ENCODE measurements at regions not wholly inside any gene's neighbourhood (a gene's known extent, or its start where the extent isn't known, plus 50 kb on each side); places are given as distances from the start of the nearest gene placed in this dataset.

DNA sequence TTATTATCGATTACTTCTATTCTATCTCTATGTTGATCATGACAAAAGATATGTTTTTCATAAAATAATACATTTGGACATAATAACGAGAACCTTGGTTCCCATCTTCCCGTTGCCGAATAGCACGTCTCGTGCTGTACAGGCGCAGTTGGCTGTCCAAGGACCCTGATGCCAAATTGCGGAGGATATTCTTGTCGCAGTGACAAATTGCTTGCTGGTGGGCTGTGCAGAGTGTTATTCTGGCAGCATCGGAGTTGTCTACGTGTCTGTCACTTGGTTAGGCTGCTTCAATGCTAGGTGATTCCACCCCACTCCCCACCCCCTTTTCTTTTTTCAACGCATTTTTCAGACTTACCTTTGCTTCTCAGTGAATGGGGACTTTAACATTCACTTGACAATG is 546.8 kb downstream of the PRKD1 start:
- TF ChIP-seq, protein P1, sequence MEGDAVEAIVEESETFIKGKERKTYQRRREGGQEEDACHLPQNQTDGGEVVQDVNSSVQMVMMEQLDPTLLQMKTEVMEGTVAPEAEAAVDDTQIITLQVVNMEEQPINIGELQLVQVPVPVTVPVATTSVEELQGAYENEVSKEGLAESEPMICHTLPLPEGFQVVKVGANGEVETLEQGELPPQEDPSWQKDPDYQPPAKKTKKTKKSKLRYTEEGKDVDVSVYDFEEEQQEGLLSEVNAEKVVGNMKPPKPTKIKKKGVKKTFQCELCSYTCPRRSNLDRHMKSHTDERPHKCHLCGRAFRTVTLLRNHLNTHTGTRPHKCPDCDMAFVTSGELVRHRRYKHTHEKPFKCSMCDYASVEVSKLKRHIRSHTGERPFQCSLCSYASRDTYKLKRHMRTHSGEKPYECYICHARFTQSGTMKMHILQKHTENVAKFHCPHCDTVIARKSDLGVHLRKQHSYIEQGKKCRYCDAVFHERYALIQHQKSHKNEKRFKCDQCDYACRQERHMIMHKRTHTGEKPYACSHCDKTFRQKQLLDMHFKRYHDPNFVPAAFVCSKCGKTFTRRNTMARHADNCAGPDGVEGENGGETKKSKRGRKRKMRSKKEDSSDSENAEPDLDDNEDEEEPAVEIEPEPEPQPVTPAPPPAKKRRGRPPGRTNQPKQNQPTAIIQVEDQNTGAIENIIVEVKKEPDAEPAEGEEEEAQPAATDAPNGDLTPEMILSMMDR (IDR thresholded peaks at IDR 0.05; ENCODE audit: borderline replicate concordance, control extremely low read depth, extremely low read depth, insufficient read depth, missing control alignments), result no peak
- no peak for DNase-seq (ENCODE audit: low spot score)
- in situ Hi-C loops (cut with MboI; ENCODE audit: low sequenced_read_pairs, unreplicated experiment), result no loop called here

- DNase-seq (ENCODE audit: low spot score), result no peak
- in situ Hi-C loops (cut with MboI; ENCODE audit: low sequenced_read_pairs, unreplicated experiment), result no loop called here
- TF ChIP-seq, protein P1 (IDR thresholded peaks at IDR 0.05; ENCODE audit: borderline replicate concordance, control extremely low read depth, extremely low read depth, insufficient read depth, missing control alignments), result no peak
Measured at GRCh38 chr14:29388571-29388970, 539.1 kb downstream of the PRKD1 start.

GRCh38 chr14:29390081-29390832 is 537.4 kb downstream of the PRKD1 start:
- TF ChIP-seq, protein P1 (IDR thresholded peaks at IDR 0.05; ENCODE audit: borderline replicate concordance, control extremely low read depth, extremely low read depth, insufficient read depth, missing control alignments), result no peak
- DNase-seq (ENCODE audit: low spot score), result no peak
- in situ Hi-C loops (cut with MboI; ENCODE audit: low sequenced_read_pairs, unreplicated experiment), result no loop called here

GRCh38 chr14:29391231-29391630 is 536.4 kb downstream of the PRKD1 start:
- in situ Hi-C loops (cut with MboI; ENCODE audit: low sequenced_read_pairs, unreplicated experiment), result no loop called here
- no peak for DNase-seq (ENCODE audit: low spot score)
- TF ChIP-seq, protein P1 (IDR thresholded peaks at IDR 0.05; ENCODE audit: borderline replicate concordance, control extremely low read depth, extremely low read depth, insufficient read depth, missing control alignments), result no peak

DNA sequence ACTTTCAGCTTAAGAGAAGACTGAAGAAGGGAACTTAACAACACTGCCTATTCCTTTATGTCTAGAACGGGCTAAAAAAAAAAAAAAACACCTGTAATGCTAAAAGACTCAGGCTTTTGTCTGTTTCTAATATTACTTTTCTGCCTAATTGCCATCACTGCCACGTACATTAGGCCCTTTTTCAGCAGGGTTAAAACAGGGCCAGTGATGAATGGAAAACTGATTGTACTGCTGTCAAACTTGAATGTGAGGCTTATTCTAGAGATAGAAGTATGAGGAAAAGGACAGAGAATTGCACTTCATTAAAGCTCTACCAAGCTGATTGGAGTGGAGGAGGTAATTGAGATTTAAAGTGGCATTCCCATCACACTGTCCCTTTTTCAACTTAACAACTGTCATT is 535.8 kb downstream of the PRKD1 start:
- in situ Hi-C loops (cut with MboI; ENCODE audit: low sequenced_read_pairs, unreplicated experiment), result no loop called here
- TF ChIP-seq, protein P1 (IDR thresholded peaks at IDR 0.05; ENCODE audit: borderline replicate concordance, control extremely low read depth, extremely low read depth, insufficient read depth, missing control alignments), result no peak

GRCh38 chr14:29392287-29392686 is 535.4 kb downstream of the PRKD1 start:
- in situ Hi-C loops (cut with MboI; ENCODE audit: low sequenced_read_pairs, unreplicated experiment), result no loop called here
- no peak for DNase-seq (ENCODE audit: low spot score)
- TF ChIP-seq, protein P1 (IDR thresholded peaks at IDR 0.05; ENCODE audit: borderline replicate concordance, control extremely low read depth, extremely low read depth, insufficient read depth, missing control alignments), result no peak

More for the DNA sequence above, 535.8 kb downstream of the PRKD1 start:
- no peak for DNase-seq (ENCODE audit: low spot score)

Measured in GM13976 (cell line).